NOMO-1 treated with dmso at 0.1 percent for 144 hours (cell line): ENCODE measurements at regions not wholly inside any gene's neighbourhood (a gene's known extent, or its start where the extent isn't known, plus 50 kb on each side); places are given as distances from the start of the nearest gene placed in this dataset.
"Not testable (repeated sequence)": the region's sequence is repeated elsewhere in the genome, so short reads cannot be mapped to it uniquely, and the experiment has no call there.

ENCODE experiments used
- DNase-seq: peaks from one replicate; lab custom pipeline; 2025; ENCODE audit not compliant: unreplicated experiment; lab: John Stamatoyannopoulos, UW

GRCh38 chr7:132030086-132030568, 473.7 kb upstream of the PODXL start:
- no peak for DNase-seq

- DNase-seq: no peak
These were observed 473.1 kb upstream of the PODXL start for GRCh38 chr7:132029369-132030085.

GRCh38 chr7:132028144-132028920, 471.9 kb upstream of the PODXL start:
- no peak for DNase-seq

GRCh38 chr7:132024290-132024689, 467.9 kb upstream of the PODXL start:
- DNase-seq: no peak

GRCh38 chr7:132023466-132023865, 467.0 kb upstream of the PODXL start:
- no peak for DNase-seq

GRCh38 chr7:132022188-132022587, 465.8 kb upstream of the PODXL start:
- DNase-seq: no peak

GRCh38 chr7:132019703-132020102, 463.3 kb upstream of the PODXL start:
- no peak for DNase-seq

GRCh38 chr7:132009778-132010177, 453.4 kb upstream of the PODXL start:
- DNase-seq: no peak

- DNase-seq: no peak
These were observed 448.1 kb upstream of the PODXL start for GRCh38 chr7:132004529-132004928.

- no peak for DNase-seq
These were observed 446.0 kb upstream of the PODXL start for GRCh38 chr7:132002343-132002968.

GRCh38 chr7:132001146-132001545, 444.7 kb upstream of the PODXL start:
- DNase-seq: no peak

GRCh38 chr7:131999193-131999592, 442.8 kb upstream of the PODXL start:
- DNase-seq: no peak

GRCh38 chr7:131995324-131995723, 438.9 kb upstream of the PODXL start:
- DNase-seq: no peak

GRCh38 chr7:131981069-131981468, 424.6 kb upstream of the PODXL start:
- not testable (repeated sequence) for DNase-seq

GRCh38 chr7:131978118-131978517, 421.7 kb upstream of the PODXL start:
- DNase-seq: not testable (repeated sequence)

GRCh38 chr7:131976411-131976810, 420.0 kb upstream of the PODXL start:
- DNase-seq: no peak

- no peak for DNase-seq
These were observed 418.2 kb upstream of the PODXL start for GRCh38 chr7:131974671-131975070.

- no peak for DNase-seq
These were observed 415.8 kb upstream of the PODXL start for GRCh38 chr7:131972251-131972650.

GRCh38 chr7:131970602-131971001, 414.2 kb upstream of the PODXL start:
- no peak for DNase-seq

GRCh38 chr7:131969560-131969959, 413.1 kb upstream of the PODXL start:
- DNase-seq: no peak

GRCh38 chr7:131967216-131967730, 410.8 kb upstream of the PODXL start:
- DNase-seq: no peak

- DNase-seq: no peak
These were observed 407.8 kb upstream of the PODXL start for GRCh38 chr7:131964203-131964602.
